ENCODE measurements at regions not wholly inside any gene's neighbourhood (a gene's known extent, or its start where the extent isn't known, plus 50 kb on each side); places are given as distances from the start of the nearest gene placed in this dataset.
A peak's percentile ranks its signal among the peaks of the same experiment; 100 is the strongest.

GRCh38 chr6:5906842-5907241 is 99.9 kb downstream of the NRN1 start:
- Mint-ChIP-seq H3K4me3 (ENCODE audit: unreplicated experiment) (no peak overlapping the region), H3K36me3 (ENCODE audit: low read depth) (peaks cover 1% of the 10 kb centered on the region), H3K27ac (ENCODE audit: unreplicated experiment) (no peak overlapping the region), H3K9me3 (ENCODE audit: low read depth) (peaks cover 4% of the 10 kb centered on the region), H3K4me1 (ENCODE audit: low read depth) (peaks cover 15% of the 10 kb centered on the region), H3K27me3 (ENCODE audit: low read depth) (peaks cover 3% of the 10 kb centered on the region)
- DNase-seq (ENCODE audit: low spot score) = no peak
- no peak for TF ChIP-seq CTCF (IDR thresholded peaks at IDR 0.05)

- Mint-ChIP-seq H3K9me3 (ENCODE audit: low read depth) (peaks cover 4% of the 10 kb centered on the region), H3K4me3 (ENCODE audit: unreplicated experiment) (no peak overlapping the region), H3K27me3 (ENCODE audit: low read depth) (peaks cover 3% of the 10 kb centered on the region), H3K36me3 (ENCODE audit: low read depth) (peaks cover 1% of the 10 kb centered on the region), H3K27ac (ENCODE audit: unreplicated experiment) (peak overlapping the region; percentile 87), H3K4me1 (ENCODE audit: low read depth) (peaks cover 15% of the 10 kb centered on the region)
- no peak for TF ChIP-seq CTCF (IDR thresholded peaks at IDR 0.05)
- DNase-seq (ENCODE audit: low spot score) = no peak
Measured at GRCh38 chr6:5906340-5906670, 100.4 kb downstream of the NRN1 start.

- no peak for TF ChIP-seq CTCF (IDR thresholded peaks at IDR 0.05)
- DNase-seq (ENCODE audit: low spot score) = no peak
- peaks cover 15% of the 10 kb centered on the region for H3K4me1 Mint-ChIP-seq (ENCODE audit: low read depth)
- H3K9me3 Mint-ChIP-seq (ENCODE audit: low read depth) = peaks cover 3% of the 10 kb centered on the region
- H3K27ac Mint-ChIP-seq (ENCODE audit: unreplicated experiment) = peak overlapping the region; percentile 87
- no peak overlapping the region for H3K4me3 Mint-ChIP-seq (ENCODE audit: unreplicated experiment)
- peaks cover 3% of the 10 kb centered on the region for H3K27me3 Mint-ChIP-seq (ENCODE audit: low read depth)
- H3K36me3 Mint-ChIP-seq (ENCODE audit: low read depth) = peaks cover 1% of the 10 kb centered on the region
Measured at GRCh38 chr6:5905431-5906339, 101.0 kb downstream of the NRN1 start.

- H3K36me3 Mint-ChIP-seq (ENCODE audit: low read depth) = peaks cover 1% of the 10 kb centered on the region
- peaks cover 3% of the 10 kb centered on the region for H3K27me3 Mint-ChIP-seq (ENCODE audit: low read depth)
- no peak for DNase-seq (ENCODE audit: low spot score)
- no peak for TF ChIP-seq CTCF (IDR thresholded peaks at IDR 0.05)
- H3K4me3 Mint-ChIP-seq (ENCODE audit: unreplicated experiment) = no peak overlapping the region
- H3K4me1 Mint-ChIP-seq (ENCODE audit: low read depth) = peaks cover 20% of the 10 kb centered on the region
- no peaks in the 10 kb centered on the region for H3K9me3 Mint-ChIP-seq (ENCODE audit: low read depth)
- no peak overlapping the region for H3K27ac Mint-ChIP-seq (ENCODE audit: unreplicated experiment)
Measured at GRCh38 chr6:5904532-5904931, 102.2 kb downstream of the NRN1 start.

GRCh38 chr6:5899216-5900045 is 107.3 kb downstream of the NRN1 start:
- peaks cover 3% of the 10 kb centered on the region for H3K27me3 Mint-ChIP-seq (ENCODE audit: low read depth)
- peaks cover 1% of the 10 kb centered on the region for H3K36me3 Mint-ChIP-seq (ENCODE audit: low read depth)
- H3K4me3 Mint-ChIP-seq (ENCODE audit: unreplicated experiment) = no peak overlapping the region
- no peaks in the 10 kb centered on the region for H3K9me3 Mint-ChIP-seq (ENCODE audit: low read depth)
- peak overlapping the region; percentile 69 for H3K27ac Mint-ChIP-seq (ENCODE audit: unreplicated experiment)
- peaks cover 7% of the 10 kb centered on the region for H3K4me1 Mint-ChIP-seq (ENCODE audit: low read depth)
- TF ChIP-seq CTCF (IDR thresholded peaks at IDR 0.05) = no peak
- no peak for DNase-seq (ENCODE audit: low spot score)

Measured in chondrocyte (in vitro differentiated cells).